Suprapubic skin (tissue), 4 donors: ENCODE measurements at regions not wholly inside any gene's neighbourhood (a gene's known extent, or its start where the extent isn't known, plus 50 kb on each side); places are given as distances from the start of the nearest gene placed in this dataset.

ENCODE experiments used
- CTCF ChIP-seq, 2 donors: fragments of 200-600 bp in 1 of 2; fragments of 450-650 bp in 1 of 2; sonication (generic) in 1 of 2; IDR thresholded peaks; one replicate each; pipeline ENCODE4 v1.5.1; 2016 to 2019; ENCODE audit warnings: antibody characterized with exemption in 2 of 2, mild to moderate bottlenecking in 1 of 2, moderate library complexity in 1 of 2
- POLR2A ChIP-seq, 2 donors: fragments of 450-650 bp; IDR thresholded peaks; one replicate each; pipeline ENCODE4 v1.6.1; 2017; ENCODE audit warnings: antibody characterized with exemption in 2 of 2, mild to moderate bottlenecking in 2 of 2, moderate library complexity in 2 of 2
- POLR2AphosphoS5 ChIP-seq, 3 donors: sonication (generic); formaldehyde crosslinking; IDR thresholded peaks; one replicate each; pipeline ENCODE4 v1.6.1; 2017; ENCODE audit warnings: antibody characterized with exemption in 3 of 3

DNA sequence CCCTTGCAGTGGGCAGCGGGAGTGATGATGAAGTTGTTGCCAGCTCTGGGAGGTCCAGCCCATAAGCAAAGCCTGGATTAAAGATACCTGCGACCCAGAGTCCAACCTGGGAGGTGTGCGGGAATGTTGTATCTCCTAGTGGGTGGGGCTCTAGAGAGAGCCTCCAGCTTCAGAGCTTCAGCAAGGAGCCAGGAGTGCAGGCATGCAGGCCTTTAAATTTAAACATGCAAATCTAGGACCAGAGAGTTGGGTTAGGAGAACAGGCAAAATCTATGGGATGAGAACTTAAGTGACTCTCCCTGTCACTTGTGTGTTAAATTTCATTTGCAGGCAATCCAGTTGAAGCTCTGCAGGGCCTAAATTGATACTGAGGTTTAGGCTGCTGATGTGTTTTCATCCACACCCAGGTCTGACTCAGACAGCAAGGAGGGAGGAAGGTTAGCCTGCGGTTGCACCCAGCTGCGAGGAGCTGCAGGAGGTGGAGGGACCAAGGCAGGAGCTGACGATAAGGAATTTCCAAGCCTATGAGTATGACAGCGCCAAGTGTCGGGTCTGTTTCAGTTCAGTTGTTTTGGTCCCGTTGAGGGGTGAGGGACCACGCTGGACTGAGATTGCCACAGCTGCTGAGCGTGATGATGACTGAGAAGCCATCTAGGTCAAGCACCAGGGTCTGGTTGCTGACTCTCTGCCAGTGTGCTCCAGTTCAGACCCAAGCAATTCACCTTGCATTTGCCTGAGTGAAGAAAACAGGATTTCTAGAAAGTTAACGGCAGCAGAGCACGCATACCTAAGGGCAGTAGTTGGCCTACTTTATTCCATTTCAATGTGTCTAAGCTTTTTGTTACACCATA is 243.0 kb downstream of the ICE1 start:
- TF ChIP-seq POLR2A (IDR thresholded peaks at IDR 0.05), result no peak
- TF ChIP-seq CTCF (IDR thresholded peaks at IDR 0.05), result no peak
- no peak for TF ChIP-seq POLR2AphosphoS5 (IDR thresholded peaks at IDR 0.05)
